HG03139 (cell line): ENCODE measurements at regions not wholly inside any gene's neighbourhood (a gene's known extent, or its start where the extent isn't known, plus 50 kb on each side); places are given as distances from the start of the nearest gene placed in this dataset.

Source experiments
- ATAC-seq: cut with Tn5 transposase; IDR thresholded peaks from one replicate; pipeline ENCODE4 v1.9.1; 2021; ENCODE audit not compliant: unreplicated experiment

GRCh38 chr10:120702032-120702431 is 149.1 kb upstream of the WDR11 start:
- no peak for ATAC-seq

GRCh38 chr10:120705309-120705708 is 145.9 kb upstream of the WDR11 start:
- no peak for ATAC-seq

- ATAC-seq = no peak
Measured at GRCh38 chr10:120710076-120710475, 141.1 kb upstream of the WDR11 start.

GRCh38 chr10:120711860-120712259 is 139.3 kb upstream of the WDR11 start:
- no peak for ATAC-seq

GRCh38 chr10:120713573-120714205 is 137.5 kb upstream of the WDR11 start:
- ATAC-seq = no peak

- no peak for ATAC-seq
Measured at GRCh38 chr10:120715171-120715570, 136.0 kb upstream of the WDR11 start.

- ATAC-seq = peak; percentile 58
Measured at GRCh38 chr10:120719333-120719732, 131.8 kb upstream of the WDR11 start.

GRCh38 chr10:120727001-120727400 is 124.2 kb upstream of the WDR11 start:
- no peak for ATAC-seq

GRCh38 chr10:120729547-120729946 is 121.6 kb upstream of the WDR11 start:
- ATAC-seq = no peak

- no peak for ATAC-seq
Measured at GRCh38 chr10:120732067-120732466, 119.1 kb upstream of the WDR11 start.

- no peak for ATAC-seq
Measured at GRCh38 chr10:120732643-120733313, 118.4 kb upstream of the WDR11 start.

- ATAC-seq = no peak
Measured at GRCh38 chr10:120734483-120735078, 116.6 kb upstream of the WDR11 start.

- no peak for ATAC-seq
Measured at GRCh38 chr10:120735315-120735714, 115.8 kb upstream of the WDR11 start.

GRCh38 chr10:120735773-120736371 is 115.3 kb upstream of the WDR11 start:
- ATAC-seq = no peak

- ATAC-seq = no peak
Measured at GRCh38 chr10:120736377-120736776, 114.8 kb upstream of the WDR11 start.

- no peak for ATAC-seq
Measured at GRCh38 chr10:120738658-120739057, 112.5 kb upstream of the WDR11 start.

GRCh38 chr10:120741396-120741795 is 109.8 kb upstream of the WDR11 start:
- ATAC-seq = no peak

- no peak for ATAC-seq
Measured at GRCh38 chr10:120742373-120742772, 108.8 kb upstream of the WDR11 start.

GRCh38 chr10:120744040-120744439 is 107.1 kb upstream of the WDR11 start:
- ATAC-seq = no peak

GRCh38 chr10:120746001-120746777 is 105.0 kb upstream of the WDR11 start:
- no peak for ATAC-seq

GRCh38 chr10:120748519-120748918 is 102.6 kb upstream of the WDR11 start:
- no peak for ATAC-seq
